ENCODE measurements at regions not wholly inside any gene's neighbourhood (a gene's known extent, or its start where the extent isn't known, plus 50 kb on each side); places are given as distances from the start of the nearest gene placed in this dataset.

DNA sequence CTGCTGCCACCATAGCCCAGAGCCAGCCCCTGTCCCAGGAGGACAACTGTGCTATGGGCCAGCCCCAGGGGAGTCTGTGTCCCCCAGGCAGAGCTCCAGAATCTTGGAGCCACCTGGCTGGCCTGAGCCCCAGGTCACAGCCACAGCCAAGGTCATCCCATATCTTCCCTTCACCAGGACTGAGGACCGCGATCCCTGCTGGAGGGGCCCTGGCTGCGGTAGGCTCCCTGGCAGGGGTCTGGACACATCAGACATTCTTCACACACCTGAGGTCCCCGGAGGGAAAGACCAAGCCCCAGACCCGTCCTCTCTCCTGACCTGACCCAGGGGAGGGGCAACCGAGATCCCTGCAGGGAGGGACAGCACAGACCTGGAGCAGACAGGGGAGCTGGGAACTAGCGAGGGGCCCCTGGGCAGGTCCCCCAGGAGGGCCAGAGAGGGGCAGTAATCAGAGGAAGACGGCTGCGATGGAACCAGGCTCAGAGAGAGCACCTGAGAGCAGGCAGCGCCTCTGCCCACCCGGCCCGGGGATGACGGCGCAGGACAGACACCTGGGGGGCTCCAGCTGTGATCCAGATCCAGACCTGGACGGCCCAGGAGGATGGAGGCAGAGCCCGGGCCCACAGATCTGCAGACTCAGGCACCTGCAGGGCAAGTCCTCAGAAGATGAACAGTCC lies 103.2 kb upstream of the EIF5 start:
- Histone ChIP-seq H3K14ac (ENCODE audit: insufficient read length) (no peak overlapping the region), H3K9ac (replicated peaks in 1 of 4; ENCODE audit: extremely low read depth in 1 of 4, low read depth in 3 of 4, low read length in 3 of 4) (no peak overlapping the region), H3K79me1 (ENCODE audit: low read depth, low read length) (no peaks in the 10 kb centered on the region), H4K91ac (replicated peaks; ENCODE audit: insufficient read length, low read length) (no peak overlapping the region), H2BK12ac (ENCODE audit: low read depth, low read length) (no peak overlapping the region; the same call in 1 of the 2 replicates), H3K27ac (ENCODE audit: low read depth, low read length) (no peak overlapping the region), H3K18ac (ENCODE audit: extremely low read depth, low read length) (no peak overlapping the region), H3K4me3 (ENCODE audit: extremely low read depth in 1 of 4, insufficient read depth in 2 of 4, low read depth in 3 of 4, low read length in 4 of 4) (no peak overlapping the region), H3K27me3 (replicated peaks in 1 of 4; ENCODE audit: control insufficient read depth in 3 of 4, extremely low read depth in 1 of 4, insufficient read depth in 3 of 4, low read length in 3 of 4) (no peaks in the 10 kb centered on the region), H3K4ac (replicated peaks; ENCODE audit: insufficient read length, low read depth, low read length) (no peak overlapping the region), H2AK5ac (ENCODE audit: low read depth, low read length) (0 out of 2 replicates have a peak overlapping the region, but pooled peaks have one; percentile 13), H2BK120ac (replicated peaks; ENCODE audit: low read depth, low read length) (no peak overlapping the region), H2AFZ (ENCODE audit: low read length) (no peak overlapping the region), H4K8ac (ENCODE audit: extremely low read depth, insufficient read depth, low read length) (peak overlapping the region; percentile 85), H3K56ac (replicated peaks; ENCODE audit: insufficient read length, low read depth, low read length) (no peak overlapping the region), H3K4me2 (ENCODE audit: insufficient read depth in 1 of 2, low read depth in 2 of 2, low read length in 2 of 2) (no peak overlapping the region), H3K4me1 (replicated peaks in 1 of 4; ENCODE audit: control insufficient read depth in 3 of 4, insufficient read depth in 4 of 4, low read length in 3 of 4) (peaks cover 0 to 6% (median 3%) of the 10 kb centered on the region in 4 experiments; a peak in 3 of 7 replicates), H3K79me2 (ENCODE audit: control insufficient read depth in 1 of 2, insufficient read depth in 2 of 2, low read length in 2 of 2) (no peaks in the 10 kb centered on the region), H2BK20ac (ENCODE audit: low read length) (no peak overlapping the region), H3K23ac (ENCODE audit: insufficient read length) (no peak overlapping the region), H2BK15ac (ENCODE audit: low read length) (no peak overlapping the region), H4K5ac (ENCODE audit: insufficient read length, low read depth, low read length) (no peak overlapping the region), H2BK5ac (ENCODE audit: low read depth, low read length) (no peak overlapping the region), H3K9me3 (ENCODE audit: insufficient read depth in 2 of 2, low read depth in 1 of 2, low read length in 1 of 2) (no peaks in the 10 kb centered on the region), H4K20me1 (replicated peaks in 1 of 2; ENCODE audit: control insufficient read depth in 1 of 2, insufficient read depth in 2 of 2, low read length in 2 of 2) (no peaks in the 10 kb centered on the region), H3K23me2 (ENCODE audit: low read depth, low read length) (no peaks in the 10 kb centered on the region), H3K36me3 (ENCODE audit: control insufficient read depth in 2 of 4, insufficient read depth in 4 of 4, low read length in 3 of 4) (no peaks in the 10 kb centered on the region)
- ChIA-PET CTCF (ENCODE audit: partially characterized antibody) (interaction anchor here (1.2 kb wide), 1 partner anchor 107 kb away, joined by 3 read pairs; the partner anchor contains the start of gene TNFAIP2), POLR2A (ENCODE audit: partially characterized antibody) (no interaction called here)
- WGBS, 2 experiments (ENCODE audit: extremely low coverage in 1 of 2, insufficient coverage in 1 of 2, insufficient read length in 1 of 2, insufficient replicate concordance in 2 of 2, low coverage in 1 of 2, low lambda C conversion rate in 2 of 2, missing lambda C conversion rate in 1 of 2) = 93% methylated on average over 15 of the region's 16 CpGs; no CpG with 5 or more reads in 1 of the 2 experiments
- TF ChIP-seq RAD21 (IDR thresholded peaks at IDR 0.05 in 1 of 2, conservative IDR thresholded peaks at IDR 0.05 in 1 of 2; ENCODE audit: low read depth in 2 of 2, low read length in 2 of 2) = no peak
- TF ChIP-seq JUND (IDR thresholded peaks at IDR 0.05; ENCODE audit: low read length) = no peak
- TF ChIP-seq, protein P1, sequence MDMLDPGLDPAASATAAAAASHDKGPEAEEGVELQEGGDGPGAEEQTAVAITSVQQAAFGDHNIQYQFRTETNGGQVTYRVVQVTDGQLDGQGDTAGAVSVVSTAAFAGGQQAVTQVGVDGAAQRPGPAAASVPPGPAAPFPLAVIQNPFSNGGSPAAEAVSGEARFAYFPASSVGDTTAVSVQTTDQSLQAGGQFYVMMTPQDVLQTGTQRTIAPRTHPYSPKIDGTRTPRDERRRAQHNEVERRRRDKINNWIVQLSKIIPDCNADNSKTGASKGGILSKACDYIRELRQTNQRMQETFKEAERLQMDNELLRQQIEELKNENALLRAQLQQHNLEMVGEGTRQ (IDR thresholded peaks at IDR 0.05; ENCODE audit: low read length) = no peak
- no peak for TF ChIP-seq JUN (IDR thresholded peaks at IDR 0.05; ENCODE audit: low read depth, low read length)
- no peak for TF ChIP-seq CBX8 (IDR thresholded peaks at IDR 0.05; ENCODE audit: borderline replicate concordance, low read depth, low read length)
- no peak for TF ChIP-seq KDM1A (IDR thresholded peaks at IDR 0.05; ENCODE audit: borderline replicate concordance, low read length)
- no peak for DNase-seq (ENCODE audit: low read depth in 1 of 2, low spot score in 2 of 2)
- FAIRE-seq = no peak
